ENCODE measurements at regions not wholly inside any gene's neighbourhood (a gene's known extent, or its start where the extent isn't known, plus 50 kb on each side); places are given as distances from the start of the nearest gene placed in this dataset.
"Not testable (repeated sequence)": the region's sequence is repeated elsewhere in the genome, so short reads cannot be mapped to it uniquely, and the experiment has no call there.

DNA sequence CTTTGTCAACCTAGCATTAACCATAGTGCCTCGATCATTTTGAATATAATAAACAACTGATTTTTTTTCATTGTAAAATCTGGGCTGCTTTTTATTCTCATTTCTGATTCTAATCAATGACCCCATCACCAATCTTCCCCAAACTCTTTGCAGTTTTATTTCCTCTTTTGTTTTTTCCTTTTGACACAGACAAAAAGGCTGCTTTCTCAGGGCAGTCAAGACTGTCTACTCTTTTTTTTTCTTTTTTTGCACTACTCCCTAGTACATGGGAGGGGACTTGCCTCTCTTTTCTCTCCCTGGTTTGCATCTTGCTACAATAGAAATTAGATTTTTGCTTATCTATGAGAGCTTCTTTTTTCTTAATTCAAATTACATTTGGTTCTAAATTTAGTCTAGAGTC lies 987.9 kb downstream of the ADGRL2 start:
- Histone ChIP-seq H3K4me1 (ENCODE audit: control insufficient read depth in 2 of 2, insufficient read depth in 2 of 2, low read length in 1 of 2) (no peaks in the 10 kb centered on the region), H3K27me3 (ENCODE audit: control insufficient read depth in 1 of 2, insufficient read depth in 2 of 2, low read length in 2 of 2) (no peaks in the 10 kb centered on the region), H3K27ac (ENCODE audit: low read depth in 2 of 2, low read length in 1 of 2) (no peak overlapping the region), H3K4me3 (ENCODE audit: low read depth in 1 of 2, low read length in 2 of 2) (no peak overlapping the region), H3K9me3 (ENCODE audit: control insufficient read depth in 2 of 2, insufficient read depth in 1 of 2, low read depth in 1 of 2, low read length in 1 of 2) (peaks cover 2 to 4% of the 10 kb centered on the region in 2 donors), H3K36me3 (ENCODE audit: control insufficient read depth in 2 of 2, insufficient read depth in 2 of 2, low read length in 1 of 2) (no peaks in the 10 kb centered on the region)
- 74 to 85% methylated on average over 1 of the region's 1 CpG for WGBS, 2 donors

- no peak overlapping the region for H3K27ac ChIP-seq (ENCODE audit: low read depth in 2 of 2, low read length in 1 of 2)
- peaks cover 2 to 4% of the 10 kb centered on the region in 2 donors for H3K9me3 ChIP-seq (ENCODE audit: control insufficient read depth in 2 of 2, insufficient read depth in 1 of 2, low read depth in 1 of 2, low read length in 1 of 2)
- WGBS, 2 donors: 59 to 68% methylated on average over 2 of the region's 2 CpGs
- H3K4me1 ChIP-seq (ENCODE audit: control insufficient read depth in 2 of 2, insufficient read depth in 2 of 2, low read length in 1 of 2): no peaks in the 10 kb centered on the region
- no peak overlapping the region for H3K4me3 ChIP-seq (ENCODE audit: low read depth in 1 of 2, low read length in 2 of 2)
- no peaks in the 10 kb centered on the region for H3K36me3 ChIP-seq (ENCODE audit: control insufficient read depth in 2 of 2, insufficient read depth in 2 of 2, low read length in 1 of 2)
- no peaks in the 10 kb centered on the region for H3K27me3 ChIP-seq (ENCODE audit: control insufficient read depth in 1 of 2, insufficient read depth in 2 of 2, low read length in 2 of 2)
Measured at GRCh38 chr1:82788038-82788437, 987.3 kb downstream of the ADGRL2 start.

GRCh38 chr1:82786883-82787282 lies 986.1 kb downstream of the ADGRL2 start:
- 56 to 74% methylated on average over 1 of the region's 1 CpG for WGBS, 2 donors
- no peaks in the 10 kb centered on the region for H3K27me3 ChIP-seq (ENCODE audit: control insufficient read depth in 1 of 2, insufficient read depth in 2 of 2, low read length in 2 of 2)
- no peak overlapping the region for H3K27ac ChIP-seq (ENCODE audit: low read depth in 2 of 2, low read length in 1 of 2)
- H3K9me3 ChIP-seq (ENCODE audit: control insufficient read depth in 2 of 2, insufficient read depth in 1 of 2, low read depth in 1 of 2, low read length in 1 of 2): peaks cover 2 to 4% of the 10 kb centered on the region in 2 donors
- no peak overlapping the region for H3K4me3 ChIP-seq (ENCODE audit: low read depth in 1 of 2, low read length in 2 of 2)
- H3K36me3 ChIP-seq (ENCODE audit: control insufficient read depth in 2 of 2, insufficient read depth in 2 of 2, low read length in 1 of 2): no peaks in the 10 kb centered on the region
- H3K4me1 ChIP-seq (ENCODE audit: control insufficient read depth in 2 of 2, insufficient read depth in 2 of 2, low read length in 1 of 2): no peaks in the 10 kb centered on the region

DNA sequence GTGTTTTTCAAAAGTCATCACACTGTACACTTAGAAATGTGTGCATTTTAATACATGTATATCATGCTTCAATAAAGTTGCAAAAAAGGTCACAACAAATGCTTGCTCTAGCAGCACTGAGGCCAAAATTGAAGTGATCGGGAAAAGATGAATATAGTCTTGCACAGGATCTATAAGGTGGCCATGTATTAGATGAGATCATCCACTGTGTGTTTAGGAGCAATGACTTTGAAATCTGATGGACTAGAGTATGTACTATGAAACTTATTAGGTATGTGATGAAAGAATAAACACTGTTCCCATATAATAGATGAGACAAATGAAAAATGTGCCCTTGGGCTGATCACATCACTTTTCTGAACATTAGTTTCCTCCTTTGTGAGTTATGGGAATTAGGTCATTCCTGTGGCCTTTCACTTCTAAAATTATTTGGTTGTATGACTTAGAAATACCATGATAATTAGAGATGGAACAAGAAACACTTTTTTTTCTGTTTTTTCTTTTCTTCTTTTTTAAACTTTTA lies 984.6 kb downstream of the ADGRL2 start:
- Histone ChIP-seq H3K27ac (ENCODE audit: low read depth in 2 of 2, low read length in 1 of 2) (no peak overlapping the region), H3K36me3 (ENCODE audit: control insufficient read depth in 2 of 2, insufficient read depth in 2 of 2, low read length in 1 of 2) (no peaks in the 10 kb centered on the region), H3K27me3 (ENCODE audit: control insufficient read depth in 1 of 2, insufficient read depth in 2 of 2, low read length in 2 of 2) (no peaks in the 10 kb centered on the region), H3K4me3 (ENCODE audit: low read depth in 1 of 2, low read length in 2 of 2) (no peak overlapping the region), H3K4me1 (ENCODE audit: control insufficient read depth in 2 of 2, insufficient read depth in 2 of 2, low read length in 1 of 2) (no peaks in the 10 kb centered on the region), H3K9me3 (ENCODE audit: control insufficient read depth in 2 of 2, insufficient read depth in 1 of 2, low read depth in 1 of 2, low read length in 1 of 2) (no peaks in the 10 kb centered on the region)
- 13 to 96% methylated on average over 1 of the region's 1 CpG for WGBS, 2 donors

GRCh38 chr1:82783044-82783443 lies 982.3 kb downstream of the ADGRL2 start:
- Histone ChIP-seq H3K27me3 (ENCODE audit: control insufficient read depth in 1 of 2, insufficient read depth in 2 of 2, low read length in 2 of 2) (no peaks in the 10 kb centered on the region), H3K36me3 (ENCODE audit: control insufficient read depth in 2 of 2, insufficient read depth in 2 of 2, low read length in 1 of 2) (no peaks in the 10 kb centered on the region), H3K9me3 (ENCODE audit: control insufficient read depth in 2 of 2, insufficient read depth in 1 of 2, low read depth in 1 of 2, low read length in 1 of 2) (no peaks in the 10 kb centered on the region), H3K4me1 (ENCODE audit: control insufficient read depth in 2 of 2, insufficient read depth in 2 of 2, low read length in 1 of 2) (no peaks in the 10 kb centered on the region), H3K27ac (ENCODE audit: low read depth in 2 of 2, low read length in 1 of 2) (no peak overlapping the region), H3K4me3 (ENCODE audit: low read depth in 1 of 2, low read length in 2 of 2) (no peak overlapping the region)
- 89 to 91% methylated on average over 5 of the region's 5 CpGs for WGBS, 2 donors

GRCh38 chr1:82782599-82782998 lies 981.9 kb downstream of the ADGRL2 start:
- 96 to 100% methylated on average over 2 of the region's 2 CpGs for WGBS, 2 donors
- Histone ChIP-seq H3K9me3 (ENCODE audit: control insufficient read depth in 2 of 2, insufficient read depth in 1 of 2, low read depth in 1 of 2, low read length in 1 of 2) (peaks cover 0 to 1% of the 10 kb centered on the region in 2 donors), H3K27me3 (ENCODE audit: control insufficient read depth in 1 of 2, insufficient read depth in 2 of 2, low read length in 2 of 2) (no peaks in the 10 kb centered on the region), H3K27ac (ENCODE audit: low read depth in 2 of 2, low read length in 1 of 2) (no peak overlapping the region), H3K4me1 (ENCODE audit: control insufficient read depth in 2 of 2, insufficient read depth in 2 of 2, low read length in 1 of 2) (no peaks in the 10 kb centered on the region), H3K4me3 (ENCODE audit: low read depth in 1 of 2, low read length in 2 of 2) (no peak overlapping the region), H3K36me3 (ENCODE audit: control insufficient read depth in 2 of 2, insufficient read depth in 2 of 2, low read length in 1 of 2) (no peaks in the 10 kb centered on the region)

GRCh38 chr1:82778612-82779011 lies 977.9 kb downstream of the ADGRL2 start:
- Histone ChIP-seq H3K27ac (ENCODE audit: low read depth in 2 of 2, low read length in 1 of 2) (no peak overlapping the region), H3K27me3 (ENCODE audit: control insufficient read depth in 1 of 2, insufficient read depth in 2 of 2, low read length in 2 of 2) (no peaks in the 10 kb centered on the region), H3K9me3 (ENCODE audit: control insufficient read depth in 2 of 2, insufficient read depth in 1 of 2, low read depth in 1 of 2, low read length in 1 of 2) (peaks cover 0 to 4% of the 10 kb centered on the region in 2 donors), H3K4me3 (ENCODE audit: low read depth in 1 of 2, low read length in 2 of 2) (no peak overlapping the region), H3K36me3 (ENCODE audit: control insufficient read depth in 2 of 2, insufficient read depth in 2 of 2, low read length in 1 of 2) (no peaks in the 10 kb centered on the region), H3K4me1 (ENCODE audit: control insufficient read depth in 2 of 2, insufficient read depth in 2 of 2, low read length in 1 of 2) (no peaks in the 10 kb centered on the region)
- WGBS, 2 donors: 78 to 86% methylated on average over 4 of the region's 4 CpGs

- Histone ChIP-seq H3K9me3 (ENCODE audit: control insufficient read depth in 2 of 2, insufficient read depth in 1 of 2, low read depth in 1 of 2, low read length in 1 of 2) (peaks cover 0 to 4% of the 10 kb centered on the region in 2 donors), H3K27ac (ENCODE audit: low read depth in 2 of 2, low read length in 1 of 2) (no peak overlapping the region), H3K4me1 (ENCODE audit: control insufficient read depth in 2 of 2, insufficient read depth in 2 of 2, low read length in 1 of 2) (no peaks in the 10 kb centered on the region), H3K4me3 (ENCODE audit: low read depth in 1 of 2, low read length in 2 of 2) (no peak overlapping the region), H3K27me3 (ENCODE audit: control insufficient read depth in 1 of 2, insufficient read depth in 2 of 2, low read length in 2 of 2) (no peaks in the 10 kb centered on the region), H3K36me3 (ENCODE audit: control insufficient read depth in 2 of 2, insufficient read depth in 2 of 2, low read length in 1 of 2) (no peaks in the 10 kb centered on the region)
- WGBS, 2 donors: 94 to 95% methylated on average over 12 of the region's 12 CpGs
Measured at GRCh38 chr1:82777240-82777639, 976.5 kb downstream of the ADGRL2 start.

DNA sequence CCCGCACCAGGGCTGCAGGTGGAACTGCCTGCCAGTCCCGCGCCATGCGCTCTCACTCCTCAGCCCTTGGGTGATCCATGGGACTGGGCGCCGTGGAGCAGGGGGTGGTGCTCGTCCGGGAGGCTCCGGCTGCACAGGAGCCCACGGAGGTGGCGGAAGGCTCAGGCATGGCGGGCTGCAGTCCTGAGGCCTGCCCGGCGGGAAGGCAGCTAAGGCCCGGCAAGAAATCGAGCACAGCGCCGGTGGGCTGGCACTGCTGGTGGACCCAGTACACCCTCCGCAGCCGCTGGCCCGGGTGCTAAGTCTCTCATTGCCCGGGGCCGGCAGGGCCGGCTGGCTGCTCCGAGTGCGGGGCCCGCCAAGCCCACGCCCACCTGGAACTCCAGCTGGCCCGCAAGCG lies 976.0 kb downstream of the ADGRL2 start:
- H3K9me3 ChIP-seq (ENCODE audit: control insufficient read depth in 2 of 2, insufficient read depth in 1 of 2, low read depth in 1 of 2, low read length in 1 of 2); H3K4me1 ChIP-seq (ENCODE audit: control insufficient read depth in 2 of 2, insufficient read depth in 2 of 2, low read length in 1 of 2); H3K27ac ChIP-seq (ENCODE audit: low read depth in 2 of 2, low read length in 1 of 2); H3K27me3 ChIP-seq (ENCODE audit: control insufficient read depth in 1 of 2, insufficient read depth in 2 of 2, low read length in 2 of 2); H3K4me3 ChIP-seq (ENCODE audit: low read depth in 1 of 2, low read length in 2 of 2); H3K36me3 ChIP-seq (ENCODE audit: control insufficient read depth in 2 of 2, insufficient read depth in 2 of 2, low read length in 1 of 2): not testable (repeated sequence)
- 98 to 99% methylated on average over 30 of the region's 30 CpGs for WGBS, 2 donors

- no peaks in the 10 kb centered on the region for H3K27me3 ChIP-seq (ENCODE audit: control insufficient read depth in 1 of 2, insufficient read depth in 2 of 2, low read length in 2 of 2)
- WGBS, 2 donors: 84 to 89% methylated on average over 12 of the region's 12 CpGs
- H3K36me3 ChIP-seq (ENCODE audit: control insufficient read depth in 2 of 2, insufficient read depth in 2 of 2, low read length in 1 of 2): no peaks in the 10 kb centered on the region
- H3K27ac ChIP-seq (ENCODE audit: low read depth in 2 of 2, low read length in 1 of 2): no peak overlapping the region
- H3K9me3 ChIP-seq (ENCODE audit: control insufficient read depth in 2 of 2, insufficient read depth in 1 of 2, low read depth in 1 of 2, low read length in 1 of 2): peaks cover 0 to 4% of the 10 kb centered on the region in 2 donors
- H3K4me1 ChIP-seq (ENCODE audit: control insufficient read depth in 2 of 2, insufficient read depth in 2 of 2, low read length in 1 of 2): no peaks in the 10 kb centered on the region
- no peak overlapping the region for H3K4me3 ChIP-seq (ENCODE audit: low read depth in 1 of 2, low read length in 2 of 2)
Measured at GRCh38 chr1:82775406-82776000, 974.8 kb downstream of the ADGRL2 start.

Measured in esophagus (tissue), 2 donors.